ENCODE measurements at regions not wholly inside any gene's neighbourhood (a gene's known extent, or its start where the extent isn't known, plus 50 kb on each side); places are given as distances from the start of the nearest gene placed in this dataset.

- no peak for TF ChIP-seq TAF1 (IDR thresholded peaks at IDR 0.05; ENCODE audit: borderline replicate concordance, insufficient read depth, low read length)
- TF ChIP-seq POLR2AphosphoS5 (IDR thresholded peaks at IDR 0.05; ENCODE audit: low read depth, low read length), result no peak
- TF ChIP-seq REST (IDR thresholded peaks at IDR 0.05; ENCODE audit: insufficient read depth in 1 of 2, low read depth in 2 of 2, low read length in 2 of 2), result no peak
Observed at GRCh38 chr2:64283006-64283570, 138.9 kb upstream of the PELI1 start.

All from PFSK-1 (cell line).